HG02623 (cell line): ENCODE measurements at regions not wholly inside any gene's neighbourhood (a gene's known extent, or its start where the extent isn't known, plus 50 kb on each side); places are given as distances from the start of the nearest gene placed in this dataset.
"Not testable (repeated sequence)": the region's sequence is repeated elsewhere in the genome, so short reads cannot be mapped to it uniquely, and the experiment has no call there.

ENCODE experiments used
- ATAC-seq: cut with Tn5 transposase; IDR thresholded peaks from one replicate; pipeline ENCODE4 v1.9.1; 2021; ENCODE audit warnings: moderate library complexity; ENCODE audit not compliant: unreplicated experiment

- ATAC-seq, result no peak
These were observed 338.3 kb upstream of the NT5E start for GRCh38 chr6:85111481-85112011.

GRCh38 chr6:85110943-85111342 lies 338.9 kb upstream of the NT5E start:
- no peak for ATAC-seq

- ATAC-seq, result no peak
These were observed 342.2 kb upstream of the NT5E start for GRCh38 chr6:85107701-85108100.

- no peak for ATAC-seq
These were observed 332.6 kb upstream of the TBX18 start for GRCh38 chr6:85096976-85097375.

- no peak for ATAC-seq
These were observed 327.8 kb upstream of the TBX18 start for GRCh38 chr6:85092226-85092625.

- no peak for ATAC-seq
These were observed 324.9 kb upstream of the TBX18 start for GRCh38 chr6:85089255-85089654.

- no peak for ATAC-seq
These were observed 321.5 kb upstream of the TBX18 start for GRCh38 chr6:85085875-85086274.

GRCh38 chr6:85081102-85081501 lies 316.7 kb upstream of the TBX18 start:
- ATAC-seq, result no peak

GRCh38 chr6:85079761-85080160 lies 315.4 kb upstream of the TBX18 start:
- no peak for ATAC-seq

- no peak for ATAC-seq
These were observed 313.7 kb upstream of the TBX18 start for GRCh38 chr6:85078058-85078457.

- ATAC-seq, result no peak
These were observed 312.7 kb upstream of the TBX18 start for GRCh38 chr6:85077098-85077497.

GRCh38 chr6:85071845-85072244 lies 307.4 kb upstream of the TBX18 start:
- ATAC-seq, result not testable (repeated sequence)

GRCh38 chr6:85069577-85069976 lies 305.2 kb upstream of the TBX18 start:
- no peak for ATAC-seq

GRCh38 chr6:85068221-85068620 lies 303.8 kb upstream of the TBX18 start:
- no peak for ATAC-seq

GRCh38 chr6:85066266-85066665 lies 301.9 kb upstream of the TBX18 start:
- ATAC-seq, result no peak

GRCh38 chr6:85065831-85066230 lies 301.4 kb upstream of the TBX18 start:
- no peak for ATAC-seq

GRCh38 chr6:85063611-85064010 lies 299.2 kb upstream of the TBX18 start:
- no peak for ATAC-seq

- ATAC-seq, result no peak
These were observed 298.5 kb upstream of the TBX18 start for GRCh38 chr6:85062884-85063283.

- no peak for ATAC-seq
These were observed 294.4 kb upstream of the TBX18 start for GRCh38 chr6:85058806-85059205.

GRCh38 chr6:85050149-85050548 lies 285.8 kb upstream of the TBX18 start:
- no peak for ATAC-seq

GRCh38 chr6:85049282-85049681 lies 284.9 kb upstream of the TBX18 start:
- ATAC-seq, result no peak

- ATAC-seq, result no peak
These were observed 283.4 kb upstream of the TBX18 start for GRCh38 chr6:85047818-85048217.

- ATAC-seq, result not testable (repeated sequence)
These were observed 281.4 kb upstream of the TBX18 start for GRCh38 chr6:85045767-85046166.

GRCh38 chr6:85044361-85044760 lies 280.0 kb upstream of the TBX18 start:
- ATAC-seq, result no peak
